SKM-1 (cell line): ENCODE measurements at regions not wholly inside any gene's neighbourhood (a gene's known extent, or its start where the extent isn't known, plus 50 kb on each side); places are given as distances from the start of the nearest gene placed in this dataset.
"Not testable (repeated sequence)": the region's sequence is repeated elsewhere in the genome, so short reads cannot be mapped to it uniquely, and the experiment has no call there.

ENCODE experiments used
- DNase-seq: peaks from one replicate; lab custom pipeline; 2025; ENCODE audit not compliant: unreplicated experiment; lab: John Stamatoyannopoulos, UW

DNA sequence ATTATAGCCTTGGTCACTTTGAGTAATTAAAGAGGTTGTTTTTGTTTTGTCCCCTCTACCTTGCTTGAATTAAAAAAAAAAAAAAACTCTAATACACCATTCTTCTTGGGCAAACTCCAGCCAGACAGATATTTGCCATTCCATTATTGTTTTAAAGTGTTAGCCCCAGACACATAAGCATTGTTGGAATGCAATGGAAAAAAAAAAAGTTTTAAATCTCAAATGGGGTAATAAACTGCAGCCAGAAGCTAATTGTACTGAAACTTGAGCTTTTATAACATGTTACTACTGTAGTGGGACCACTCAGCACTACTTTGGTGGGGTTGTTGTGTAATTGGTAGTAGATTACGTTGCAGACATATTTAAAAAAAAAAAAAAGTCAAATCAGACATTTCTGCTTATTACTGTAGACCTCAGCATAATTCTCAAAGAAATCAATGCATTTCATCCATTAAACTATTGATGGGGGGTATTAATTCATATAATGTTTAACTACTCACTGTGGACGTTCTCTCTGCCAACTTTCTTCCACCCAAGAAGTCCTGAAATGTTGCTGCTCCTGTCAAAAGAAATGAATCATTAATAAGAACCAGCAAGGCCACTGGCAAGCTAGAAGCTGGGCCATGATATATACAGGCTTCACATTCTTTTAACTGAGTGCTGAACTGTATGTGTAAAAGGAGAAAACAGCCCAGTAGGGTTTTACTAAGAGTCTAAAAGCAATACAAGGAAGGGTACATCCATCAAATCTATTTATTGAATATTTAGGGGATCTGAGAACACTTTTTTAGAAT, 626.6 kb upstream of the SOX9 start:
- no peak for DNase-seq

DNA sequence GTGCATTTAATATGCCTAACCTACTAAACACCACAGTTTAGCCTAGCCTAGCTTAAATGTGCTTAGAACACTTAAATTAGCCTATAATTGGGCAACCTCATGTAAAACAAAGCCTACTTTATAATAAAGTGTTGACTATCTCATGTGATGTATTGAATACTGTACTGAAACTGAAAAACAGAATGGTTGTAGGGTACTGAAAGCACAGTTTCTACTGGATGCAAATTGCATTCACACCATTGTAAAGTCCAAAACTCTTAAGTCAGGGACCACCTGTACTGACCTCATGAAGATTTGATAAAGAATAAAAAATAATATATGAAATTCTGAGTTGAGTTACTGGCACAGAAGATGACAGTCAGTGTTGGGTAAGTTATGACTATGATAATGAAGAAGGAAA, 625.4 kb upstream of the SOX9 start:
- no peak for DNase-seq

DNA sequence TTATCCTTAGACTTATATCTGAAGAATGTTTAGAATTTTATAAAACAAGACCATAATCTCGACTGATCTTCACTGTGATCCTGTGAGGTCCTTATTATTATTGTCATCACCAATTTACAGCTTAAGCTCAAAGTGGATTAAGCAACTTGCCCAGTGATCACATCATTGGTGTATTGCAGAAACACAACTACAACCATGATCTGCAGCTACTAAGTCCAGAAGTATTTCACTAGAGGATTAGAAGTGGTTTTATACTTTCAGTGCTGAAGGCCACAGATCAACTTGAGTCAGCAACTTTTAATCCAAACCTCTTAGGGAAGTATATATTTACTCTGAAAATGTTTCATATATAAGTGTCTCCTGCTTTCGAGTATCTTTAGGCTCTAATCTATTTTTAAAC, 624.3 kb upstream of the SOX9 start:
- DNase-seq, result no peak

DNA sequence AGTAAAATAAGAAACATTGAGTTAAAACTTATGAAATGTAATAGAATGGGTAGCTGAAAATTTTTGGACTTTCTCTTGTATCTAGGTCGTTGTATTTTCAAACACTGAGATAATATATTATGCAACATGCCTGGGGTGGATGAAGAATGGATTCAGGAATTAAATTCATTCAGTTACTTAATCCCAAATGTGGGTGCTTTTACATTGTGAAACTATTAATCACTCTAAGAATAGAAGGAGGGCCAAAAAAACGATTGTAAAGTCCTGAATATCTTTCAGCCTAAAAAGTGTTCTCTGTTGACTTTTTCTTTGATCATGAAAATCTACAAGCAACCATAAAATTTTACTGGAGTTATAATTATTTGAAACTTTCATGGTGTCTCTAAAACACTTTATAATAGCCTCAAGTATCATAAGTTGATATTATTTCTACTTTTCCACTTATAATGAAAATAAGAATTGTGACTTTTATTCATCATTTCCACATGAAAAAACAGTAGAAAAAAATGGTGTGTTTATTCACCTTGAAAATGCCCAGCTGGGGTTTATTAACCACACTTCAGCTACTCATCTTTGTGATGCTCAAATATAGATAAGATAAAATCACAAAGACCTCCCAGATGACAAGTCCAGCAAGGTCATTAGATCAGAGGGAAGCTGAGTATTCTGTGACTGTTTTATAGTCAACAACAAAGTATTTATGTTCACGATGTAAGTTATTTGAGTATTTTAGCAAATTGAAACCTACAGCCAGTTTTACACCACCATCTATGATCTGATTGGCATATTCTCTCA, 619.9 kb upstream of the SOX9 start:
- no peak for DNase-seq

DNA sequence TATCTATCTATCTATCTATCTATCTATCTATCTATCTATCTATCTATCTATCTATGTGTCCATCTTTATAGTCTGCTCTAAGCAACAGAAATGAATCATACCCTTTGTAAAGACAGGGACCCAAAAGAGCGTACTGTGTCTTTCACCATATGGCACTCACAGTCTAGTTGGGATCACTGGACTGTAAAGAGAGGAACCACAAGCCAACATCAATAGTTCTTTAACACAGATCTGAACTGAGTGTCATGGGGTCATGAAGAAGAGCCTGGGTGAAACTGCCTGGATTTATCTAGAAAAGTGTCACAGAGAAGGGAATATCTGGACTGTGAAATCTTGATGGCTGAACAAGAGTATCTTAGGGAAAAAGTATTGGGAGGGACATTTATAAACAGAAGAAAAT, 619.1 kb upstream of the SOX9 start:
- DNase-seq, result no peak

DNA sequence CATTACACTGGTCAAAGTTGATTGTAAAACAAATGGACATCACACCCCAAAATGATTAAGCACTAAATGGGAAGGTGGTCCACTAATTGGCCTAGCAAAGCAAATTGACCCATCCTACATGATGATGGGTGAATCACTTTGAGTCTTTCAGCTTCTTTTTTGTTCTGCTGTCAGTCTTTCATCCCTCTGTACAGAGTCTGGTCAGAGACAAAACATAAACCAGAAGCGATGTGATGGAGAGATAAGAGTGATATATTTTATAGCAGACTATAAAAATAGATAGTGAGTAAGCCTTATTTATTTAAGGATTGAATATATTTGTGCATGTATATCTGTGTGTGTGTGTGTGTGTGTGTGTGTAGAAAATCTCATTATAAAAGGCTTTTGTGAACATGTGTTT, 618.4 kb upstream of the SOX9 start:
- DNase-seq, result no peak

DNA sequence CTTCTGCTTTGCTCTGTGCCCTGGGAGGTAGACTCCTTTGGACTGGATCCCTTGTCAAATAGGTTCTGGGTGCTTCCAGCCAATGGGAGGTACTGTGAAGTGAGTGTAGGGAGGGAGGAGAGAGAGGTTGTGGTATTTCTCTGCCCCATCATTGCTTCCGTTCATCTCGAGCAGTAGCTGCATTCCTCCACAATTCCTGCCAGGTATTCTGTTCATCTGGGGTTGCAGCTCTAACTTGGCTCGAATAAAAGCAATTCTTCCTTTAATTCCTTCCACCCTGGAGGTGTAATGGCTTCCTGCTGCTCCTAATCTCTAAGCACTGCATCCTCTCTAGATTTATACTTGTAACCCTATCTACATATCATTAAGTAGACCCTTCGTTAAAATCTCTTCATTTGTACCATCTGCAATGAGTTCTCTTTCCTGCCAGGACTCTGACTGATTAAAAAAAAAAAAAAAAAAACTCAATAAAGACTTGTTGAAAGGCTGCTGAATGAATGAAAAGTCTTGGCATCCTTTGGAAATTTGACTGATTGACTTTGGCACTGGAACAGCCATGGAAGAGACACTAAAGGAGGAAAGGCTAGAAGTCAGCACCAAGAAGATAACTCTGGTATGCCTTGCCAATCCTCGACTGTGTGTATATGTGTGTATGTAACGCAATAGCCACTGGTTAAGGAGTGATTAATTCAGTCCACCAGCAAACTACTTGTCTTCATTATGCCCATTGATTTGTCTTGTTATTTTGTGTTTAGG, 616.9 kb upstream of the SOX9 start:
- no peak for DNase-seq

DNA sequence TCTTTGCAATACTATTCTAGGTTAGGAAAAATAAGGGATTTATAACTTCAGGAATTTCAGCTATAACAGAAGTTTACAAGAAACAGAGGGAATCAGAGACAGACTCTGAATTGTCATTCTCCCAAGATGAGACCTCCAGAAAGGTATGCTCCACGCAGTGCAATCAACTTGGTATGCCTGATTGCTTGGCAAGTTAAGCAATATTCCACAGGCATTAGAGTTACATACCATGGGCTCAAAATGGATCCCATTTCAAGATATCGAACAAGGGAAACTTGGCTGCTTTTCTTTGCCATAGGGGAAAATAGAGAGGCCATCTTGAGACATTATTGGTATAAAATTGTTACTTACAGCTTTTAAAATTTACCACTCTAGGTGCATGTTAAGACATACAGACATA, 615.6 kb upstream of the SOX9 start:
- no peak for DNase-seq

DNA sequence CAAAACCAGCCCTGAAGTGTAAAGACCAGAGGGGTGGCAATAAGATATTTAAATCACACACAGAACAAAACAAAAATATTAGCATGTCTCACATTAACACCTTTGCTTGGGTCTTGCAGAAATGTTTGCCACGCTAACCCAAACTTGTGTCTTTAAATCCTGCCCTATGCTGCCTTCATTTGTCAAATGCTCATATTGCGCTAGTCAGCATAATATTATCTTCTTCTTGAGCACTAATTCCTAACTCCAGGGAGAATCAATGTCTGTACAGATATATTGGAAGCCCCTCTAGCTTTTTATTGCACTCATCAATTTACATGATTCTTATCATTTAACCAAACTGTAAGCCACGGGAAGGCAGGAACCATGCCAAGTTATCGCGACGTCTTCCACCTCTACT, 614.8 kb upstream of the SOX9 start:
- no peak for DNase-seq

DNA sequence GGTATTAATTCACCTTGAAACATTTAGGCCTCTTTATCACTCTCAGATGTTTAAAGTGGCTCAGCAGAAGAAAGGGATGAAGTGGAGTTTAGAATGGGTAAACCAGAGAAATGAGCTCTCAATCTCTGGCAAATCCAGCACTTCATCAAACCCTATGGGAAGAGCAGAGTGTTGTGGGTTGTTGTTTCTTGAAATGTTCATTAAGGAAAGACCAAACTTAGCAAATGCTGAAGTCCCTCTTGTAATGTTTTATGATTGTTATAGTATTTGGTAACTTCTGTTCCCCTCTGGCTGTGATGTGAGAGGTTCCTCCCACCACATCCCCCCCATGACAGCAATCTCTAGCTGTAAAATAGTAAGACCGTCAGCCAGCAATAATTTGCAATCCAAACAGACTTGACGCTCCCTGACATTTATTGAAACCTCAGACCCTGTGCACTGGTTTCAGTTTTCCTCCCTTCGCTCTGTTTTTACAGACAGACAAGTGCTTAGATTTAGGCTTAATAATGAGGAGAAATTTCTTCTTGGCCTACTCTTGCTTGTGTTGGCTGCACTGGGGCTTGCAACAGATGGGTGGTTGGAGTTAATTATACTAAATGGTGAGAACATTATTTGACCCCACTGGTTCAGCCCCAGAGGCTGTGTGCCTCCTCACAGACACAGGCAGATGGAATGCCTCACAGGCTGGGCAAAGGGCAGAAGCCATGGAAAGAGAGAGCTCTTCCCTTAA, 609.4 kb upstream of the SOX9 start:
- no peak for DNase-seq

DNA sequence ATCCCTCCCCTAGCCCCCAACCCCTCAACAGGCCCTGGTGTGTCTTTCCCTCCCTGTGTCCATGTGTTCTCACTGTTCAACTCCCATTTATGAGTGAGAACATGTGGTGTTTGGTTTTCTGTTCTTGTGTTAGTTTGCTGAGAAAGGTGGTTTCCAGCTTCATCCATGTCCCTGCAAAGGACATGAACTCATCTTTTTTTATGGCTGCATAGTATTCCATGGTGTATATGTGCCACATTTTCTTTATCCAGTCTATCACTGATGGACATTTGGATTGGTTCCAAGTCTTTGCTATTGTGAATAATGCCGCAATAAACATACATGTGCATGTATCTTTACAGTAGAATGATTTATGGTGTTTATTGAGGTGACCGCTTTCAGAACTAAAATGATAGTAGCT, 607.1 kb upstream of the SOX9 start:
- not testable (repeated sequence) for DNase-seq

DNA sequence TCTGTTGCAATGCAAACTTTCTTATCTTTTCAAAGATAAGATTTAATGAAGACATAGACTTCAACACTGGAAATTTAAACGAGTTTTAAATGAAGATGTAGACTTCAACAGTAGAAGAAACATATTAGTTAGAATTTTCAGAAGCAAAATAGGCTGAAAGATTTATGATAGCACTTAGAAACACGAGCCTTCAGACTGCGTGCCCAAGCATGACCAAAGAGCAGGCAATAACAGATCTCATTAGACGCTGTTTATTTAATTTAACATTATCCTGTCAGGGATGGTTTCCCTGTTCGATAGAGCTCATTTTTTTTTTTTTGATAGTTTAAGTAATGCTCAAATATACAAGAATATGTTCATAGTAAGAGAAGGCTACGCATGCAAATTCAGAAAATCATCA, 604.7 kb upstream of the SOX9 start:
- DNase-seq, result no peak

DNA sequence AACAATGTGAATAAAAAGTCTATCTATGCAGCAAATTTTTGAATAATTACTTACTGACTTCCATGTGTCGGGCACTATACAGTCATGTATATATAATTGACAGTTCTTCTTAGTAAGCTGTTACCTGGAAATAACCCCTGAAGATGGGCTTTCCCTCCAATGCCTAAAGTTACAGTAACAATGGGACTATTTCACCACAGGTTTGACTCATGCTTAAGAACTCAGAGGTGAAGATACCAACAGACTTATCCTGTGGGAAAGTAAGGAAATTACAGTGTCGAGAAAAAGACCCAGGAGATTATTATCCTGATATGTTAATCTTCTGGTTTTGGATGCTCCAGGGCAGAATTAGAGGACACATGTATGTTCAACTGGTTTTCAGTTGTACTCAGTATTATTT, 601.5 kb upstream of the SOX9 start:
- DNase-seq, result no peak

DNA sequence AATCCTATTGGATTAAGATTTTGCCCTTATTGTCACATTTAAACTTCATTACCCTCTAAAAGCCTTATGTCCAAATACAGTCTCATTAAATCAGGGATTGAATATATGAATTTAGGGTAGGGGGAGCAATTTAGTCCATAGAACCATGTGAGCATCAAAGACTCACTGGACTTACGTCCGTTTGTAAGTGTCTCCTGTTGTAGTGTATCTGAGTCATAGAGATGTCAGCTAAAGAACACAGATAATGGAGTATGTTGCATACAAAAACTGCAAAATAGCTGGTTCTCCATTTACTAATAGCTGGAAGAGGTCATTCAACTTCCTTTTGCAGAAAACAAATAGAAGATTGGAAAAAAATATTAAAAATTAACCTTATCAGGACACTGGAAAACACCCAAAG, 599.1 kb upstream of the SOX9 start:
- DNase-seq, result no peak

DNA sequence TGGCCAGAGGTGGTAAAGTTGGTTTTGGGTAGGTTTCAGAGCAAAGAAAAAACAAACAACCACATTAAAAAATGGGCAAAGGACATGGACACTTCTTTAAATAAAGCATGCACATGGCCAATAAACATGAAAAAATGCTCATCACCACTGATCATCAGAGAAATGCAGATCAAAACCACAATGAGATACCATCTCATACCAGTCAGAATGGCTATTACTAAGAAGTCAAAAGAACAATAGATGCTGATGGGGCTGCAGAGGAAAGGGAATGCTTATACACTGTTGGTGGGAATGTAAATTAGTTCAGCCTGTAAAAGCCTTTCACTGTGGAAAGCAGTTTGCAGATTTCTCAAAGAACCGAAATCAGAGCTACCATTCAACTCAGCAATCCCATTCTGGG, 598.4 kb upstream of the SOX9 start:
- DNase-seq, result no peak

DNA sequence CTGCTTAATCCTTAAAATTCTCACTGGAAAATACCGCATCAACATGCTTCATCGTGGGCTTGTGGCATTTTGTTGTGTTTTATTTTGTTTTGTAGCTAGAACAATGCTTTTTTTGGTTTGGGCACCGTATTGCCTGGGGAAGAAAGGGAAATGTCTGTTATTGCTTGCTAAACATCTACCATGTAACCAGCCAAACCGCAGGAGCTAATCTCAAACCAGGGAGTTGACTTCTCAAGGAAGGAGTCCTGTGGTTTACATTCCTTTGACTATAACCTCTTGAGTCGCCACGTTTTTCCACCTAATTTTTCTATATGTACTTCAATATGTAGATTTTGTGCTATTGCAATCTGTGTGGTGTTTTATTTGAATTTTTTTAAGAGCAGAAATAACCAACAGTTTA, 593.5 kb upstream of the SOX9 start:
- DNase-seq, result no peak

DNA sequence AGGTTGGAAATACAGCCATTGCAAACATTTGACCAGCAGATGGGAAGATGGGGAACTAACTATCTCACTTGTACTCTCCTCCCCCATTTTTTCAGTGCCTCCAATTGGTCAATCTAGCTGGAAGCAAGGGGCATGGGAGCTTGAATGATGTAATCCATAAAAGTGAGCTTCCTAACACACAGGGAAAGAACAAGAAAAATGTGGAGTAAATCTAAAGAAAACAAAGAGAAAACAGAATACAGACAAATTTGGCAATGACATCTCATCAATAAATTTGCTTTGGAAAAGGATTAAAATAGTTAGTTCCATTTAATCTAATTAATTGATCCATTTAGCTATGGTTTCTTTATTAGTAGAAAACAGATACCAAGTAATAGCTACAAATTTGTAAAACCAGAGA, 592.6 kb upstream of the SOX9 start:
- no peak for DNase-seq

DNA sequence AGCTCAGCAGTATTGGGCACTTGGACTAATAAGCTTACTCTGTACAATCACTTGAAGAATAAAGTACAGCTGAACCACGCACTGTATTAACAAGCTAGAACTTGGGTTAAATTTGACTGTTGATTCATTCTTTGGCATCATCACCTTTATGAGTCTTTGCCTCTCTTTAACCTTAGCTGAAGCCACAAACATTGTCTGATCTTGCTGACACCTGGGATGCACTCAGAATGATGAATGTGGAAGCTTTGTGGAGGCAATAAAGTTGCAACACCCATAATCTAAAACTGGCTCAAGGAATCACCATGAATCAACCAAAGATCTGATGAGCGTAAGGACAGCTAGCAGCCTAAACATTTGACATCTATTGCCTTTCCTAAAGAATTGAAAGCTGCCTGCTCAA, 590.6 kb upstream of the SOX9 start:
- no peak for DNase-seq

DNA sequence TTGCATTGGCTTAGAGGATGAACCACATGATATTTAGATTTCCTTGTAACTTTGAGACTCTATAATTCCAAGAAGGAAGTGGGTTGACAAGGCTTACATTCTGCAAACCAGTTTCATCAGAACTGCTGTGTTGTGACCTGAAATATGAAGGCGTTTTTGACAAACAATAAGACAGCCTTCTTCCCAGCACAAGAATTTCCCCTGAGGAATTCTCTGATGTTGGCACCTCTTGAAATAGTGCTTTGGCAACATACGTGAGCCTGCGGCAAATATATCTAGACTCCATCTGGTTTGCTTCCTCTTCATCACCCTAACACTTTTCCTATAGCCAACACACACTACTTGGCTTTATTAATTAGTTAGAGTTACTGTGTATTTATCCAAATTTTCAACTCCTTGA, 585.5 kb upstream of the SOX9 start:
- DNase-seq, result no peak

DNA sequence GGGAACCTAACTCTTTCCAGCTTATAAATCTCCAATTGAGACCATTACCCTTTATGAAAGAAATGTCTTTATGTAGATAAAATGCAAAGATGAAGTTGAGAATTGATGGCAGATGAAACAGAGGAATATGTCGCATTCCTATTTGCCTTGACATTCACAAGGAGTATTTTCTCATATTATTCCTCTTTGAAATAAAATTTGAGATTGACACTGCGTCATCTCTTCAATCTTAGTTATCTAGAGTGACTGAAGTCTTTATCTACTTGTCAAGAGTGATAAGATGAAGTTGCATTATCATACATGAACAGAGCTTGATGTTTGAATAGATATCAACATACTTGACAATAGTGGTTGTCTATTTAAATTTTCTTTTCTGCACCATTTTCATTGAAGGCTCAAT, 574.4 kb upstream of the SOX9 start:
- DNase-seq, result no peak

DNA sequence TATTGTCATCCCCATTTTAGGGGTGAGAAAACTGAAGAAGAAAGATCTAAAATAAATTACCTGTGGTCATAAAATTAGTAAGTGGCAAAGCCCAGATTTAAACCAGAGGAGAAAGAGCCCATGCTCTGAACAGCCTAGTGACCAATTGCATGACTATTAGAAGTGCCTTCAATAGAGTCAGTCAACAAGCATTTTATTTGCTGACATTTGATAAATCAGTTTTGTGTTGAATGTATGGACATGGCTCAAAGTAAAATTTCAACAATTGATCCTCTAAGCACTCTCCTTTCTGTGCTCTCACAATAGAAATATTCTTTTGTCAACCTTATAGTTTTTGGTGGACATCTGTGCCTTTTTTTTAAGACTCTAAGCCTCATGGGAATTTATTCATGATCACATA, 572.9 kb upstream of the SOX9 start:
- DNase-seq, result no peak
